ENCODE measurements at regions not wholly inside any gene's neighbourhood (a gene's known extent, or its start where the extent isn't known, plus 50 kb on each side); places are given as distances from the start of the nearest gene placed in this dataset.
A peak's percentile ranks its signal among the peaks of the same experiment; 100 is the strongest.

DNA sequence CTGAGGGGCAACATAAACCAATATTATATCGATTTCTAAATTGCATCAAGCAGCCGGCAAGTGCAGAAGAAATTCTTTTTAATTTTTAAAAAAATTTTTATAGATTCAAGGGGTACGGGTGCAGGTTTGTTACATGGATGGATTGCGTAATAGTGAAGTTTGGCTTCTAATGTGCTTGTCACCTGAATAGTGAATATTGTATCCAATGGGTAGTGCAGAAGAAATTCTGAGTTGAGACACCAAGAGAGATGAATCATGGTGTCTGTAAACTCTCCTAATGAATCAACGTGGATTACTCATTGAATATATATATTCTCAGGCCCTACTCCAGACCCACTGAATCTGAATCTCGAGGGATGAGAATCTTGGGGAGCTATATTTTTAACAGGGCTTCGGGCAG lies 253.7 kb upstream of the FOXD3 start:
- 70 to 75% methylated on average over 7 of the region's 7 CpGs for WGBS, 2 donors
- ATAC-seq: no peak
- intact Hi-C loops (cut with DNase I): no loop called here

DNA sequence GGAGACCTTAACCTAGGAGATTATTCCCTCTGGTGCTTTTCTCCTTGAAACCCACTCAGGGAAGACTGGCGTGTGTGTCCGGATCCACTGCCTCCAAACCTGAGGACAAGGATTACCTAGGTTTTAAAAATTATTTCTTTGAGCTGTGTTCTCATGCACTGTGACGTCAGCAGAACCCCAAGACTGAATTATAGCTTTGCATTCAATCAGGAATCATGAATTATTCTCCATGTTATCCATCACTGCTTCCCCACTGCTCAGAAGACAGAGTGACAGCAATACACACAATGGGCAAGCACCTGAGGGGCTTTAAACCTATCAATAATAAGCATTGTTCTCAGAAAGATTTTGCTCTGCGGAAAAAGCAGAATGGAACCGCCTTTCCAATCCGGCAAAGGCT lies 253.2 kb upstream of the FOXD3 start:
- Histone ChIP-seq H3K36me3 (replicated peaks in 1 of 2; ENCODE audit: insufficient read depth in 1 of 2, low read depth in 2 of 2) (no peaks in the 10 kb centered on the region), H3K27me3 (no peaks in the 10 kb centered on the region), H3K4me3 (no peak overlapping the region), H3K9me3 (no peaks in the 10 kb centered on the region), H3K27ac (no peak overlapping the region), H3K4me1 (peaks cover 7% of the 10 kb centered on the region)
- intact Hi-C loops (cut with DNase I): no loop called here
- 68 to 70% methylated on average over 6 of the region's 6 CpGs for WGBS, 2 donors
- no peak for ATAC-seq
- no peak for DNase-seq
- no peak for TF ChIP-seq POLR2A (IDR thresholded peaks at IDR 0.05)
- TF ChIP-seq, protein P1, sequence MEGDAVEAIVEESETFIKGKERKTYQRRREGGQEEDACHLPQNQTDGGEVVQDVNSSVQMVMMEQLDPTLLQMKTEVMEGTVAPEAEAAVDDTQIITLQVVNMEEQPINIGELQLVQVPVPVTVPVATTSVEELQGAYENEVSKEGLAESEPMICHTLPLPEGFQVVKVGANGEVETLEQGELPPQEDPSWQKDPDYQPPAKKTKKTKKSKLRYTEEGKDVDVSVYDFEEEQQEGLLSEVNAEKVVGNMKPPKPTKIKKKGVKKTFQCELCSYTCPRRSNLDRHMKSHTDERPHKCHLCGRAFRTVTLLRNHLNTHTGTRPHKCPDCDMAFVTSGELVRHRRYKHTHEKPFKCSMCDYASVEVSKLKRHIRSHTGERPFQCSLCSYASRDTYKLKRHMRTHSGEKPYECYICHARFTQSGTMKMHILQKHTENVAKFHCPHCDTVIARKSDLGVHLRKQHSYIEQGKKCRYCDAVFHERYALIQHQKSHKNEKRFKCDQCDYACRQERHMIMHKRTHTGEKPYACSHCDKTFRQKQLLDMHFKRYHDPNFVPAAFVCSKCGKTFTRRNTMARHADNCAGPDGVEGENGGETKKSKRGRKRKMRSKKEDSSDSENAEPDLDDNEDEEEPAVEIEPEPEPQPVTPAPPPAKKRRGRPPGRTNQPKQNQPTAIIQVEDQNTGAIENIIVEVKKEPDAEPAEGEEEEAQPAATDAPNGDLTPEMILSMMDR (IDR thresholded peaks at IDR 0.05): no peak

More for the DNA sequence above, 253.7 kb upstream of the FOXD3 start:
- no peaks in the 10 kb centered on the region for H3K27me3 ChIP-seq
- no peak for DNase-seq
- H3K4me3 ChIP-seq: no peak overlapping the region
- H3K36me3 ChIP-seq (replicated peaks in 1 of 2; ENCODE audit: insufficient read depth in 1 of 2, low read depth in 2 of 2): no peaks in the 10 kb centered on the region
- H3K27ac ChIP-seq: no peak overlapping the region
- H3K4me1 ChIP-seq: peaks cover 2% of the 10 kb centered on the region
- H3K9me3 ChIP-seq: no peaks in the 10 kb centered on the region
- no peak for TF ChIP-seq POLR2A (IDR thresholded peaks at IDR 0.05)
- TF ChIP-seq, protein P1 (IDR thresholded peaks at IDR 0.05): no peak

DNA sequence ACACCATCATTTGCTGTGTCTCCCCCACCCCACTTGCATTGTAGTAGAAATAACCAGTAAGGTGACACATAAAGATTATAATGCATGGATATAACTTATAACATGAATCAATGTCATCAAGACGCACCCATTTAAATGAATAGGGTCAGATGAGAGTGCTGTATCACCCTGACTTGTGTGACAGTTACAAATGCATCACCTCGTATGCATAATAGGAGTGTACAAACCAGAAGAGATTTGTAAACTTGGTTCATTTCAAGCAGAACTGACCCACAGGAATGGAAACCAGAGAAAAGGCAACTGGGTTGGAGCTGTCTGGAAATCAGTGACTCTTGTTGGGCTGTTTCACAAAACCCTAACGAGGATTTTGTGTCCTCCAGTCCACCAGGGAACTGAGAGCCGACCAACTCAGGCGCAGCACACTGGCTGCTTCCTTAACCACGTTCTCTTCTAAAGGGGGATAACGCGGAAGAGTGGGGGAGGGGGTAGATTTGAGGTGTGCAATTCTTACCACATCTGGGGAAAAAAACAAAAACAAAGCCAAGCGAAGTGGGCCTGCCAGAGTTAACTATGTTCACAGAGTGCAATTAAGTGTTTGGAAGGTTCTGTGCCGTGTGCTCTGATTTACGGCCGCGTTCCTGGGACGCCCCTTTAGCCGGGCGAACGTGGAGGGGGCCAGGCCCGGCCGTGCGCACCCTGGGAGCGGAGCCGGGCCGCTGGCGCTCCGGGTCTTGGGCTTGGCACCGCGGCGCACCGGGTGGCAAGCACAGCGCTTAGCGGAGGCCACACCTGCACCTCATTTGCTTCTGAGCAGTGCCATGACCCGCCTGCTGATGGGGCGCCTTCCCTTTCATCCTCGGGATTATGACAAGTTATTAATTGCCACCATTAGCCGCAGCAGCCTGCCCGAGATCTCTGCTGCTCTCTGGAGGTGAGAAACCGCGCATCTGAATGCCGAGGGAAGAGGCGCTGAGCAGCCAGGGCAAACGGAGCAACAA lies 248.8 kb upstream of the FOXD3 start:
- Histone ChIP-seq H3K27ac (no peak overlapping the region), H3K4me3 (no peak overlapping the region), H3K9me3 (peaks cover 0 to 6% (median 0%) of the 10 kb centered on the region in 3 donors), H3K27me3 (peaks cover 0 to 7% of the 10 kb centered on the region in 2 donors), H3K4me1 (peaks cover 7% of the 10 kb centered on the region), H3K36me3 (replicated peaks in 1 of 2; ENCODE audit: insufficient read depth in 1 of 2, low read depth in 2 of 2) (no peaks in the 10 kb centered on the region)
- DNase-seq: peak in 3 of 4 donors; percentile 10 to 31 (median 17)
- intact Hi-C loops (cut with DNase I): no loop called here
- WGBS, 2 donors: 7 to 10% methylated on average over 35 to 40 of the region's 41 CpGs
- no peak for TF ChIP-seq POLR2A (IDR thresholded peaks at IDR 0.05)
- TF ChIP-seq, protein P1 (IDR thresholded peaks at IDR 0.05): peak in 3 of 7 experiments; percentile 31 to 41 (median 34)
- ATAC-seq: peak; percentile 40

DNA sequence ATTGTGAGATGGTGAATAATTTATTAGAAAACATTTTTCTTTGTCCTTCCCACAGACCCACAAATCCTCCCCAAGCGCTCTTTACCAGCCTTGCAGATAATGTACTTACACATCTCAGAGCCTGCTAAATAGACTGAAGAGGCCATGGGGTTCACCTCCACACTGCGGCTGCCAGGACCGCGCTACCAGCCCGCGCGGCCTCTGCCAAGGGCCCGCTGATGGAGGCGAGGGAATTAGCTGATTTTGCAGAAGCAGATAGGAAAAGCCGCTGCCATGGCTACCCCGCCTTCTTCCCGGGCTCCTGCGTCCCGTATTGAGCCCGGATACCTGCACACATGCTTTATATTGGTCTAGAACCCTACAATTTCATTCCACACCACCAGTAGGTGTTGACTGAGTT lies 248.0 kb upstream of the FOXD3 start:
- intact Hi-C loops (cut with DNase I): no loop called here
- WGBS, 2 donors: 22 to 23% methylated on average over 15 of the region's 15 CpGs
- no peak for ATAC-seq
- Histone ChIP-seq H3K4me1 (peaks cover 7% of the 10 kb centered on the region), H3K36me3 (replicated peaks in 1 of 2; ENCODE audit: insufficient read depth in 1 of 2, low read depth in 2 of 2) (no peaks in the 10 kb centered on the region), H3K27me3 (peaks cover 0 to 7% of the 10 kb centered on the region in 2 donors), H3K27ac (no peak overlapping the region), H3K4me3 (no peak overlapping the region), H3K9me3 (peaks cover 0 to 6% (median 0%) of the 10 kb centered on the region in 3 donors)
- DNase-seq: no peak
- TF ChIP-seq, protein P1 (IDR thresholded peaks at IDR 0.05): no peak
- no peak for TF ChIP-seq POLR2A (IDR thresholded peaks at IDR 0.05)

Measured in body of pancreas (tissue), 4 donors.